ENCODE measurements at regions not wholly inside any gene's neighbourhood (a gene's known extent, or its start where the extent isn't known, plus 50 kb on each side); places are given as distances from the start of the nearest gene placed in this dataset.

DNA sequence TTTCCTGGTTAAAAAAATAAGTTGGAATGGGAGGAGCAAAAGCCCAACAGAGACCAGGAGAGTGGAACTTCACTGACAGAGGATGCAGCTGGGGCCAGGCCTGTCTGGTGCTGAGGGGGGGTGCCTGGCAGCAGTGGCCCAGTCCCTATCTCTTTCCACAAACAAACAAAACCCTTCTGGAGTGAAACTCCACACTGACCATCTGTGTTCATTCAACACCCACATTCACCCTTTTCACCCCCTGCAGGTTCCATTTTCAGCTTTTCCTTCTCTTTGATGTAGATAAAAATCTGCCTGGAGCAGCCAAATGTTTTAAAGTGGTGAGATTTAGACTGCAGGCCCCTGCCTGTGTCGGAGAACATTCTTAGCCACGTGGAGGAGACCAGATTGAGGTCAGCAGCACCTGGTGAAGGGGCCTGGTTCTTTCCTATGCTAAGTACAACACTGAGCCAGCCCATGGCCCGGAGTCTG lies 161.4 kb upstream of the CDH11 start:
- TF ChIP-seq, protein P1, sequence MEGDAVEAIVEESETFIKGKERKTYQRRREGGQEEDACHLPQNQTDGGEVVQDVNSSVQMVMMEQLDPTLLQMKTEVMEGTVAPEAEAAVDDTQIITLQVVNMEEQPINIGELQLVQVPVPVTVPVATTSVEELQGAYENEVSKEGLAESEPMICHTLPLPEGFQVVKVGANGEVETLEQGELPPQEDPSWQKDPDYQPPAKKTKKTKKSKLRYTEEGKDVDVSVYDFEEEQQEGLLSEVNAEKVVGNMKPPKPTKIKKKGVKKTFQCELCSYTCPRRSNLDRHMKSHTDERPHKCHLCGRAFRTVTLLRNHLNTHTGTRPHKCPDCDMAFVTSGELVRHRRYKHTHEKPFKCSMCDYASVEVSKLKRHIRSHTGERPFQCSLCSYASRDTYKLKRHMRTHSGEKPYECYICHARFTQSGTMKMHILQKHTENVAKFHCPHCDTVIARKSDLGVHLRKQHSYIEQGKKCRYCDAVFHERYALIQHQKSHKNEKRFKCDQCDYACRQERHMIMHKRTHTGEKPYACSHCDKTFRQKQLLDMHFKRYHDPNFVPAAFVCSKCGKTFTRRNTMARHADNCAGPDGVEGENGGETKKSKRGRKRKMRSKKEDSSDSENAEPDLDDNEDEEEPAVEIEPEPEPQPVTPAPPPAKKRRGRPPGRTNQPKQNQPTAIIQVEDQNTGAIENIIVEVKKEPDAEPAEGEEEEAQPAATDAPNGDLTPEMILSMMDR (IDR thresholded peaks at IDR 0.05; ENCODE audit: poor library complexity): no peak
- TF ChIP-seq EZH2 (IDR thresholded peaks at IDR 0.05; ENCODE audit: borderline replicate concordance) (no peak), EZH2phosphoT487 (IDR thresholded peaks at IDR 0.05; ENCODE audit: low read depth, severe bottlenecking, unreplicated experiment) (no peak)
